Lower leg skin (tissue), 3 donors: ENCODE measurements at regions not wholly inside any gene's neighbourhood (a gene's known extent, or its start where the extent isn't known, plus 50 kb on each side); places are given as distances from the start of the nearest gene placed in this dataset.

Source experiments
- CTCF ChIP-seq, 3 donors: fragments of 450-650 bp; IDR thresholded peaks; one replicate each; pipeline ENCODE4 v1.5.1; 2016; ENCODE audit warnings: antibody characterized with exemption in 3 of 3, mild to moderate bottlenecking in 3 of 3, moderate library complexity in 2 of 3
- POLR2A ChIP-seq, 2 donors: fragments of 450-650 bp; IDR thresholded peaks; one replicate each; pipeline ENCODE4 v1.6.1; 2016 to 2017; ENCODE audit warnings: antibody characterized with exemption in 2 of 2, mild to moderate bottlenecking in 1 of 2, moderate library complexity in 1 of 2

- TF ChIP-seq CTCF (IDR thresholded peaks at IDR 0.05), result no peak
- no peak for TF ChIP-seq POLR2A (IDR thresholded peaks at IDR 0.05)
Observed at GRCh38 chr5:81808106-81808505, 57.2 kb upstream of the SSBP2 start.
